Choroid plexus epithelial cell (primary cell): ENCODE measurements at regions not wholly inside any gene's neighbourhood (a gene's known extent, or its start where the extent isn't known, plus 50 kb on each side); places are given as distances from the start of the nearest gene placed in this dataset.

Source experiments
- DNase-seq: peaks from one replicate; pipeline ENCODE4 v3.0.0-alpha.2; 2010; ENCODE audit warnings: low read depth
- H3K4me3 ChIP-seq: 2 replicates; pipeline ENCODE4 v1.5.1; 2011; ENCODE audit warnings: low read depth, mild to moderate bottlenecking, control low read depth, low read length, moderate library complexity
- TF ChIP-seq, protein P1 (sequence below): conservative IDR thresholded peaks from 2 replicates; pipeline ENCODE4 v1.5.1; 2011; ENCODE audit warnings: low read depth, mild to moderate bottlenecking, control low read depth, inconsistent platforms, low read length, moderate library complexity

DNA sequence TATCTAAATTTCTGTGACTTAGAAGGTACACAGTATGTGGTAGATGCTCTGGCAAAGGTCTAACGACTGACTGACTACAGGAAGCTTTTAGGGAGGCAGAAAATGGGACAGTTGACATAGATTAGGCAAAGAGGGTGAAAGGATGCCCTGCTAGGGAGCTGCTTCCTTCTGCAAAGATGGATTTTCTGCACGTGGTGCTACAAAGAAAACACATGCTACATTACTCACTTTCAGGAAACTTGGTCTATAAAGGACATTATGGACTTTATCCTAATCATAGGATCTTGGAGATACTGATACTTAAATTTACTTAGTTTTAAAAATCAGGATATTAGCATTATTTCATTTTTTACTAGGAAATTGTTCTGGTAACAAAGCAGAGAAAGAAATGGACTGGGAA is 405.8 kb upstream of the ADAMTS16 start:
- TF ChIP-seq, protein P1, sequence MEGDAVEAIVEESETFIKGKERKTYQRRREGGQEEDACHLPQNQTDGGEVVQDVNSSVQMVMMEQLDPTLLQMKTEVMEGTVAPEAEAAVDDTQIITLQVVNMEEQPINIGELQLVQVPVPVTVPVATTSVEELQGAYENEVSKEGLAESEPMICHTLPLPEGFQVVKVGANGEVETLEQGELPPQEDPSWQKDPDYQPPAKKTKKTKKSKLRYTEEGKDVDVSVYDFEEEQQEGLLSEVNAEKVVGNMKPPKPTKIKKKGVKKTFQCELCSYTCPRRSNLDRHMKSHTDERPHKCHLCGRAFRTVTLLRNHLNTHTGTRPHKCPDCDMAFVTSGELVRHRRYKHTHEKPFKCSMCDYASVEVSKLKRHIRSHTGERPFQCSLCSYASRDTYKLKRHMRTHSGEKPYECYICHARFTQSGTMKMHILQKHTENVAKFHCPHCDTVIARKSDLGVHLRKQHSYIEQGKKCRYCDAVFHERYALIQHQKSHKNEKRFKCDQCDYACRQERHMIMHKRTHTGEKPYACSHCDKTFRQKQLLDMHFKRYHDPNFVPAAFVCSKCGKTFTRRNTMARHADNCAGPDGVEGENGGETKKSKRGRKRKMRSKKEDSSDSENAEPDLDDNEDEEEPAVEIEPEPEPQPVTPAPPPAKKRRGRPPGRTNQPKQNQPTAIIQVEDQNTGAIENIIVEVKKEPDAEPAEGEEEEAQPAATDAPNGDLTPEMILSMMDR: no peak
- H3K4me3 ChIP-seq: no peak overlapping the region
- no peak for DNase-seq

DNA sequence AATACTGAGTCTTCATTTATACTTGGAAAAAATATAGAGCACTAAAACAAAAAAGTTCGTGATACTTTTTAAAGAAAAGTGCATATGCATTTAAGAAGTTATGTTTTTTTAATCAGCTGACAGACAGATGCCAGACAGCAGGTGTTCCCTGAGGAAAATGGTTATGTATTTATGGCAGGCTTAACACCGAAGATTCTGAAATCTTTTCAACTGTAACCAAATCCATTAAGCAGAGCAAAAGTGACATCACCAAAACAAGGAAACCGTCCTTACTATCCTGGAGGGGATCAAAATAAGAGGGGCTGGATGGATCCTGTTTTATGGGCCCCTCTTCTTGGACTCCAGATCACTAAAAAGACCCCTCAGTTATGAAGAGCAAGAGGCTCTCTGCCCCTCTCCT is 404.9 kb upstream of the ADAMTS16 start:
- H3K4me3 ChIP-seq: no peak overlapping the region
- no peak for DNase-seq
- TF ChIP-seq, protein P1: no peak

DNA sequence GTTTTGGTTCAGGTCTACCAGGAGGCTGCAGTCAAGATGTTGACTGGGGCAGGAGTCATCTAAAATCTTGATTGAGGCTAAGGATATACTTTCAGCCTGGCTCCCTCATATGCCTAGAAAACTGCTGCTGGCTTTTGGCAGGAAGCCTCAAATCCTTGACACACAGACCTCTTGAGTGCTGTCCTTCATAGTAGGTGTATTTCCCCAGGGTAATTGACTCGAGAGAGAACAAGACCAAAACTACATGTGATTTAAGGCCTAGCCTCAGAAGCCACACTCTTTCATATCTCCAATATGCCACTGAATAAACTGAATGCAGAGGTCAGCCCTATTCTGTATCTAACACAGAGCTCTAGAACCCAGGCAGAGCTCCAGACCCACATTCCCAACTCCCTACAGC is 402.3 kb upstream of the ADAMTS16 start:
- DNase-seq: no peak
- no peak overlapping the region for H3K4me3 ChIP-seq
- TF ChIP-seq, protein P1: no peak

DNA sequence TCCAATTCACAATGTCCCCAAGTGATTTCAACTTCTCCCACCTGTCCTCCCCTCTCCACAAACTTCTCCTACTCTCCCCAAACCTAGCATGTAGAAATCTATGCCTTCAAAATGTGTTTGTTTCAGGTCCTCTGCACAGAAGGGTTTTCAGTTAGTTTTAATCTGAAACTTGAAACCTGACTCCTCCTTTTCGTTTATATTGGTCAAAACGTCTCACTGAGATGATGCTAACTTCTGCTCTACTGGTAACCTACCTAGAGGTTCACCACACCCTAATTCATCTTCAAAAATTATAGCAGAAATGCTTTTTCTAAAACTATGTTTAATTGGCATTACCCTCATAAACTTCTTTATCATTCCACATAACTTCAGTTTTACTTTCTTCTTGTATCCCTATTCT is 401.8 kb upstream of the ADAMTS16 start:
- no peak for DNase-seq
- H3K4me3 ChIP-seq: no peak overlapping the region
- TF ChIP-seq, protein P1: no peak

DNA sequence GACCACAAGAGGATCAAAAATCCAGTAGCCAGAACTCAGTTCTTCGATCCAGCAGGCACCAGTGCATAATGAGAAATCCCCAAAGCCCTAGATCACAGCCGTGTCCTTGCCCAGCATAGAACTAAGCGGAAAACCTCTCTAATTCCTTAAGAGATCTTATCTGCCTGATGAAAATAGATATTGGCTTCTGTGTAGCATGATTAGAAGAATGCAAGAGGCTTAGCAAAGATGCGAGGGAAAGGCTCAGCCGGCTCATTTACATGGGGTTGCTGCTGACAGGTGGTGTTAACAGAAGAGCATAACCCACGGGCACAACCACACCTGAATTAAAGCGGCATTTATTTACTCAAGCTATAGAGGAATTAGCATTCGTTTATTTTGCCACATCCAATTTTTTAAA is 400.0 kb upstream of the ADAMTS16 start:
- TF ChIP-seq, protein P1: no peak
- H3K4me3 ChIP-seq: no peak overlapping the region
- DNase-seq: no peak

DNA sequence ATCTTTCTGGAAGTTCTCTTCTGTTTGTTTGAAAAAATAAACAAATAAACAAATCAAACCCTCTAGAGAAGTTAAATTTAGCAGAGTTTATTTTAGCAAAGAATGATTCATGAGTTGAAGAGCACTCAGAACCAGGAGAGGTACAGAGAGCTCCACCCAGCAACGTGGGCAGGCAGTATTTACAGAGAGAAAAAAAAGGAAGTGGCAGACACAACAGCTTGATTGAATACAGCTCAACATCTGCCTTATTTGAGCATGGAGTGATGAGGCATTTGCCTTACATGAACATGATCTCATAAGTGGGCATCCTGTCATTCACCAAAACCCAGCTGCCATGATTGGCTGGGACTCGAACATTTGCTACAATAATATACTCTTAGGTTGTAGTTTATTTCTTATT is 381.6 kb upstream of the ADAMTS16 start:
- DNase-seq: no peak
- TF ChIP-seq, protein P1: no peak
- H3K4me3 ChIP-seq: no peak overlapping the region

DNA sequence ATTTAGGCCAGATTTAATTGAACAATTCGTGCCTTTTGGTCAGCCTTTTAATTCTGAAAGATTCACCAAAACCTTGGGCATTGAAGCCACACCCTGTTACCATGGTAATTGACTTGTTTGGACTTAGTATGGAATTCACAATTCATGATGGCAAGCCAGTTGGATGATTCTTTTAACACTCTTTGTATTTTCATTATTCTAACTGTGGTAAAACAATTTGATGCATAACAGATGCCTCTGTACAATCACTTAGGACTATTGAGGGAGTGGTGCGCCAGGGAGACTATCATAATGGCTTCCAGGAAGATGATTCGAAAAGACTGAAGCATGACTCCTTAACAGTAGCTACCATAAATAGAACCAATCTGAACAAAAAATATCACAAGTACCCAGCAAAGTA is 381.1 kb upstream of the ADAMTS16 start:
- H3K4me3 ChIP-seq: no peak overlapping the region
- DNase-seq: no peak
- TF ChIP-seq, protein P1: no peak
